GM19043 (cell line): ENCODE measurements at regions not wholly inside any gene's neighbourhood (a gene's known extent, or its start where the extent isn't known, plus 50 kb on each side); places are given as distances from the start of the nearest gene placed in this dataset.
"Not testable (repeated sequence)": the region's sequence is repeated elsewhere in the genome, so short reads cannot be mapped to it uniquely, and the experiment has no call there.

Source experiments
- ATAC-seq: cut with Tn5 transposase; IDR thresholded peaks from one replicate; pipeline ENCODE4 v1.9.1; 2021; ENCODE audit warnings: low read depth; ENCODE audit not compliant: unreplicated experiment

DNA sequence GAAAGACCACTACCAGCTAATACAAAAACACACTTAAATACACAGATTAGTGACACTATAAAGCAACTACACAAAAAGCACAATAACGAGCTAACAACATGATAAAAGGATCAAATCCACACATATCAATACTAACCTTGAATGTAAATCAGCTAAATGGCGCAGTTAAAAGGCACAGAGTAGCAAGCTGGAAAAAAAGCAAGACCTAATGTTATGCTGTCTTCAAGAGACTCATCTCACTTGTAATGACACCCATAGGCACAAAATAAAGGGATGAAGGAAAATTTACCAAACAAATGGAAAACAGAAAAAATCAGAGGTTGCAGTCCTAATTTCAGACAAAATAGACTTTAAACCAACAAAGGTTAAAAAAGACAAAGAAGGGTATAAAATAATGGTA, 86.3 kb downstream of the NUS1 start:
- ATAC-seq, result no peak

GRCh38 chr6:117771403-117771802, 96.1 kb downstream of the NUS1 start:
- ATAC-seq, result peak; percentile 92

GRCh38 chr6:117776441-117776840, 101.2 kb downstream of the NUS1 start:
- peak; percentile 31 for ATAC-seq

- ATAC-seq, result no peak
Observed at GRCh38 chr6:117781550-117781949, 106.3 kb downstream of the NUS1 start.

DNA sequence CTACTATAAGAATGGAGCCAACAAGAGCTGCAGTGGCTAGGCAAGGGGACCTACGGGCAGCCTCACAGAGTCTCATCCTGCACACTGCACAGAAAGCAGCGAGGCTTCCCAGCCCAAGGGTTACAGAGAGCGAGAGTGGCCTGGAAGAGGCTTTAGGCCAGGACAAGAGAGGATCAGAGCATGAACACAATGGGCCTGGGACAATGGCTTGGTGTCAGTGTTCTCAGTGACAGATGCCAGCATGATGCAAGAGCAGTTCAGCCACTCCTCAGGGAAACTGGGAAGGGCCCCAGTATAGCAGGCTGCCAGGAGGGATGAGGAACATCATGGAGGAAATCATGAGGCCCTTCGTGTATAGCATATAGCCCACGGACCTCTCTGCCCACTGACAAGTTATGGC, 108.0 kb downstream of the NUS1 start:
- ATAC-seq, result no peak

DNA sequence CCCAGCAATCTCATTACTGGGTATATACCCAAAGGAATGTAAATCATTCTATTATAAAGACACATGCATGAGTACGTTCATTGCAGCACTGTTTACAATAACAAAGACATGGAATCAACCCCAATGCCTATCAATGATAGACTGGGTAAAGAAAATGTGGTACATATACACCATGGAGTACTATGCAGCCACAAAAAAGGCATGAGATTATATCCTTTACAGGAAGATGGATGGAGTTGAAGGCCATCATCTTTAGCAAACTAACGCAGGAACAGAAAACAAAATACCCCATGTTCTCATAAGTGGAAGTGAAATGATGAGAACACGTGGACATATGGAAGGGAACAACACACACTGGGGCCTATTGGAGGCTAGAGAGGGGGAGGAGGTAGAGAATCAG, 115.7 kb downstream of the NUS1 start:
- no peak for ATAC-seq

DNA sequence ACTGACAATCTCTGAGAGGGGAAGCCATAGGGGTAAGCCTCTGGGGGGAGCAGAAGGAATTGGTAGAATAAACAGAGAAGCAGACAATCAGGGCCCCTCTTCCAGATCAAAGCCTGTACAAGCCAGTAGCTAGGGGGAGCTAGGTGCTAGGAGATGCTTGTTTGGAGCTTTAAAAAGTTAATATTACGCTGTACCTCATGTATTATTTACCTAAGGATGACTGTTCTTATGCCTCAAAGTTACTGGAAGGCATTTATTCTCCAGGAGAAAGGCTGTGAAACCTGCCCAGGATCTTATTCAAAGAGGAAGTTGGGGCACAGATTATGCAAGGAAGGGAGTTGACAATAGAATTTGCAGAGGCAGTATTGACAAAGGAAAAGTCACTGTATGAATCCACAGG, 111.8 kb upstream of the SLC35F1 start:
- ATAC-seq, result no peak

- ATAC-seq, result not testable (repeated sequence)
Observed at GRCh38 chr6:117798819-117799218, 108.2 kb upstream of the SLC35F1 start.

DNA sequence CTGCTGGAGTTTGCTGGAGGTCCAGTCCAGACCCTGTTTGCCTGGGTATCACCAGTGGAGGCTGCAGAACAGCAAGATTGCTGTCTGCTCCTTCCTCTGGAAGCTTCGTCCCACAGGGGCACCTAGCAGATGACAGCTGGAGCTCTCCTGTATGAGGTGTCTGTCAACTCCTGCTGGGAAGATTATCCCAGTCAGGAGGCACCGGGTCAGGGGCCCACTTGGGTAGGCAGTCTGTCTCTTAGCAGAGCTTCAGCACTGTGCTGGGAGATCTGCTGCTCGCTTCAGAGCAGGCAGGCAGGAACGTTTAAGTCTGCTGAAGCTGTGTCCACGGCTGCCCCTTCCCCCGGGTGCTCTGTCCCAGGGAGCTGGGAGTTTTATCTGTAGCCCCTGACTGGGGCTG, 96.8 kb upstream of the SLC35F1 start:
- no peak for ATAC-seq

- no peak for ATAC-seq
Observed at GRCh38 chr6:117817499-117817898, 89.6 kb upstream of the SLC35F1 start.

DNA sequence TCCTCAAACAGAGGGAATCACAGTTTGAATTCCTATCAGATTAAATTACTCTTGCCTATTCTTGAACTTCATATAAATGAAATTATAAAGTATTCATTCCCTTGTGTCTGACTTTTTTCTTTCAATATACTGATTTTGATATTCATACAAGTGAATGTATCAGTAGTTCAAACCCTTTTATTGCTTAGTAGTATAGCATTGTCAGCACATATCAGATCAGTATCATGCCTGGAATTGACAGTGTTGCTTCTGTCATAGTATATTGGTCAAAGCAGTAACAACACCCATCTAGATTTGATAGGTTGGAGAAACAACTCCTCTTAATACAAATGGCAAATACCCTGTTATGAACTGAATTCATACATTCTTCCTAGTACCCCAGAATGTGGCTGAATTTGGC, 89.1 kb upstream of the SLC35F1 start:
- ATAC-seq, result no peak

GRCh38 chr6:117818449-117818848, 88.6 kb upstream of the SLC35F1 start:
- no peak for ATAC-seq

GRCh38 chr6:117829594-117830319, 77.3 kb upstream of the SLC35F1 start:
- ATAC-seq, result peak; percentile 55

GRCh38 chr6:117837261-117837660, 69.8 kb upstream of the SLC35F1 start:
- no peak for ATAC-seq

GRCh38 chr6:117840541-117840983, 66.5 kb upstream of the SLC35F1 start:
- no peak for ATAC-seq

DNA sequence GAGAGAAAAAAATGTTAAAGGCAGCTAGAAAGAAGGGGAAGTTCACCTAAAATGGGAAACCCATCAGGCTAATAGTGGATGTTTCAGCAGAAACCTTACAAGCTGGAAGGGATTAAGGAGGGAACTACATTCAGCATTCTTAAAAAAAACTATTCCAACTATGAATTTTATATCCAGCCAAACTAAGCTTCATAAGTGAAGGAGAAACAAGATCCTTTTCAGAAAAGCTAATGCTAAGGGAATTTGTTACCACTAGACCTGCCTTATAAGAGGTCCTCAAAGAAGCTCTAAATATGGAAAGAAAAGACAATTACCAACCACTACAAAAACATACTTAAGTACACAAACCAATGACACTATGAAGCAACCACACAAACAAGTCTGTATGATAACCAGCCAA, 59.2 kb upstream of the SLC35F1 start:
- no peak for ATAC-seq

- ATAC-seq, result no peak
Observed at GRCh38 chr6:117849087-117849486, 58.0 kb upstream of the SLC35F1 start.
